ENCODE measurements at regions not wholly inside any gene's neighbourhood (a gene's known extent, or its start where the extent isn't known, plus 50 kb on each side); places are given as distances from the start of the nearest gene placed in this dataset.
"Not testable (repeated sequence)": the region's sequence is repeated elsewhere in the genome, so short reads cannot be mapped to it uniquely, and the experiment has no call there.

DNA sequence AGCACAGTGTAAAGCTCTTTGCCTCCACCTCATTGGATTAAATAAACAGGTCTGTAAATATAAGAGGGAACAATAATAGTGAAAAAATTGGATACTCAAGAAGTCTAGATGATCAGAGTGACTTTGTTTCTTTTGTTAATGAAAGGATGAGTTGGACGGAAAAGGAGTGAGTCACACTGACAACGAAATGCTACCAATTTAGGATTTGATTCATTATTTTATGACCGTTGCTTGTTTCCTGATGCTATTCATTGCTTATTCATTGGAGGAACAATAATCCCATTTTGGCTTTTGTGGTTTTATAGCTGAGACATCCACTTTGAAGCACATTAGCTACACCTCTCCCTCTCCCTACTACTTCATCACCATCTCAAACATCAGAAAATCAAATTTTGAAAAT is 74.4 kb upstream of the DYNLT3 start:
- Mint-ChIP-seq H3K27me3 (ENCODE audit: low read depth in 2 of 2) (peaks cover 0 to 46% of the 10 kb centered on the region in 2 donors), H3K4me3 (no peak overlapping the region), H3K9me3 (no peaks in the 10 kb centered on the region), H3K27ac (no peak overlapping the region), H3K36me3 (no peaks in the 10 kb centered on the region), H3K4me1 (no peaks in the 10 kb centered on the region)
- Histone ChIP-seq H3K36me3 (ENCODE audit: control insufficient read depth, insufficient read depth, low read length) (no peaks in the 10 kb centered on the region), H3K4me3 (ENCODE audit: low read length) (no peak overlapping the region), H3K9me3 (ENCODE audit: control insufficient read depth, insufficient read depth, low read length) (no peaks in the 10 kb centered on the region), H3K4me1 (ENCODE audit: control insufficient read depth, insufficient read depth, low read length) (no peaks in the 10 kb centered on the region), H3K27ac (ENCODE audit: low read length) (no peak overlapping the region), H3K27me3 (ENCODE audit: control insufficient read depth, insufficient read depth, low read length) (no peaks in the 10 kb centered on the region)
- TF ChIP-seq, protein P1, sequence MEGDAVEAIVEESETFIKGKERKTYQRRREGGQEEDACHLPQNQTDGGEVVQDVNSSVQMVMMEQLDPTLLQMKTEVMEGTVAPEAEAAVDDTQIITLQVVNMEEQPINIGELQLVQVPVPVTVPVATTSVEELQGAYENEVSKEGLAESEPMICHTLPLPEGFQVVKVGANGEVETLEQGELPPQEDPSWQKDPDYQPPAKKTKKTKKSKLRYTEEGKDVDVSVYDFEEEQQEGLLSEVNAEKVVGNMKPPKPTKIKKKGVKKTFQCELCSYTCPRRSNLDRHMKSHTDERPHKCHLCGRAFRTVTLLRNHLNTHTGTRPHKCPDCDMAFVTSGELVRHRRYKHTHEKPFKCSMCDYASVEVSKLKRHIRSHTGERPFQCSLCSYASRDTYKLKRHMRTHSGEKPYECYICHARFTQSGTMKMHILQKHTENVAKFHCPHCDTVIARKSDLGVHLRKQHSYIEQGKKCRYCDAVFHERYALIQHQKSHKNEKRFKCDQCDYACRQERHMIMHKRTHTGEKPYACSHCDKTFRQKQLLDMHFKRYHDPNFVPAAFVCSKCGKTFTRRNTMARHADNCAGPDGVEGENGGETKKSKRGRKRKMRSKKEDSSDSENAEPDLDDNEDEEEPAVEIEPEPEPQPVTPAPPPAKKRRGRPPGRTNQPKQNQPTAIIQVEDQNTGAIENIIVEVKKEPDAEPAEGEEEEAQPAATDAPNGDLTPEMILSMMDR (IDR thresholded peaks at IDR 0.05): no peak
- ATAC-seq (no peak), DNase-seq (no peak)
- intact Hi-C loops (cut with micrococcal nuclease): no loop called here
- WGBS (ENCODE audit: insufficient coverage): 19% methylated on average over 3 of the region's 3 CpGs

DNA sequence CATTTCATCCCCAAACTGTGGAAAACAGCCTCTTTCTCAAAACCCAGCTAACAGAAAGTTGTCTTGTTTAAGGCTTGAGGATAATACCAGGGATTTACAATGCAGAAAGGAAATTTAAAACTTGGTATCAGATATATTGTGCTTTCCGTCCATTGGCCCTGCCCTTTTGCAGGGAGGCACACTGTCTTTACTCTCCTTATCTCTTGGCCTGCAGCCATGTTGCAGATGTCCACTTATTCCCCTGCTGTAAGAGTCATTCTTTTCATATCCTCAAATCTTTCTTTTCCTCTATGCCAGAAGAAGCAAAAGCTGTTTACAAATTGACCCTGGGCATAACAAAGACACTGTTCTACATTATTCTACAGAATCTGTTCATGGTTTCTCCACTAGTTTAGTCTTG is 75.6 kb upstream of the DYNLT3 start:
- Histone ChIP-seq H3K4me3 (ENCODE audit: low read length) (no peak overlapping the region), H3K27me3 (ENCODE audit: control insufficient read depth, insufficient read depth, low read length) (no peaks in the 10 kb centered on the region), H3K9me3 (ENCODE audit: control insufficient read depth, insufficient read depth, low read length) (no peaks in the 10 kb centered on the region), H3K27ac (ENCODE audit: low read length) (no peak overlapping the region), H3K4me1 (ENCODE audit: control insufficient read depth, insufficient read depth, low read length) (no peaks in the 10 kb centered on the region), H3K36me3 (ENCODE audit: control insufficient read depth, insufficient read depth, low read length) (no peaks in the 10 kb centered on the region)
- H3K27ac Mint-ChIP-seq: no peak overlapping the region
- no peaks in the 10 kb centered on the region for H3K36me3 Mint-ChIP-seq
- TF ChIP-seq, protein P1 (IDR thresholded peaks at IDR 0.05): no peak
- WGBS (ENCODE audit: insufficient coverage): 91% methylated on average over 1 of the region's 1 CpG
- H3K4me1 Mint-ChIP-seq: no peaks in the 10 kb centered on the region
- intact Hi-C loops (cut with micrococcal nuclease): no loop called here
- no peaks in the 10 kb centered on the region for H3K9me3 Mint-ChIP-seq
- peaks cover 0 to 43% of the 10 kb centered on the region in 2 donors for H3K27me3 Mint-ChIP-seq (ENCODE audit: low read depth in 2 of 2)
- no peak overlapping the region for H3K4me3 Mint-ChIP-seq
- DNase-seq (no peak), ATAC-seq (no peak)

DNA sequence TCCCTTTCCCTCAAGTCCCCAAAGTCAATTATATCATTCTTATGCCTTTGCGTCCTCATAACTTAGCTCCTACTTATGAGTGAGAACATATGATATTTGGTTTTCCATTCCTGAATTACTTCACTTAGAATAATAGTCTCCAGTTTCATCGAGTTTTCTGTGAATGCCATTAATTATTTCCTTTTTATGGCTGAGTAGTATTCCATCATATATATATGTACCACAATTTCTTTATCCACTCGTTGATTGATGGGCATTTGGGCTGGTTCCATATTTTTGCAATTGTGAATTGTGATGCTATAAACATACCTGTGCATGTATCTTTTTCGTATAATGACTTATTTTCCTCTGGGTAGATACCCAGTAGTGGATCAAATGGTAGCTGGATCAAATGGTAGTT is 78.4 kb upstream of the DYNLT3 start:
- not testable (repeated sequence) for H3K27me3 ChIP-seq (ENCODE audit: control insufficient read depth, insufficient read depth, low read length); H3K4me1 ChIP-seq (ENCODE audit: control insufficient read depth, insufficient read depth, low read length); H3K9me3 Mint-ChIP-seq; H3K4me3 Mint-ChIP-seq; H3K36me3 Mint-ChIP-seq; H3K4me1 Mint-ChIP-seq; H3K27ac Mint-ChIP-seq; ATAC-seq; DNase-seq; H3K36me3 ChIP-seq (ENCODE audit: control insufficient read depth, insufficient read depth, low read length); H3K4me3 ChIP-seq (ENCODE audit: low read length); H3K27ac ChIP-seq (ENCODE audit: low read length); H3K9me3 ChIP-seq (ENCODE audit: control insufficient read depth, insufficient read depth, low read length)
- peaks cover 0 to 30% of the 10 kb centered on the region in 2 donors for H3K27me3 Mint-ChIP-seq (ENCODE audit: low read depth in 2 of 2)
- WGBS (ENCODE audit: insufficient coverage): 86% methylated on average over 1 of the region's 4 CpGs
- intact Hi-C loops (cut with micrococcal nuclease): loop anchor here (2.0 kb wide), 1 partner anchor 241 kb away; no protein-coding TSS in a partner anchor

DNA sequence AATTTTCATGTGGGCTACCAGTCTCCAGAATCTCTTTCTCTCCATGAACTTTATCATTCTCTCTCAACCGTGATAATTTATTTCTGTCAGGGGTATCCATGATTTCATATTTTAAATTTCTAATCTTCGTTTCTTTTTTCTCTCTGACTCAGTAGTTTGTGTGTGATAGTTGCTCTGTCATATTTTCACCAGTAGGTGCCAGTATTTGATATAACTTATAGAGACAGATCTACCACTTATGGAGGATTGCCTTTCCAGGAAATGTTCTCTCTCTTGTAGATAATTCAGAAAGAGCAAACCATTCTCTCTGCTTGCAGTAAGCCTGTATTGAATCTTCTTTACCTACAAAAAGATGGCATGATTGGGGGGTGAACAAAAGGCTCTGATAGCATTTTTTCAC is 79.3 kb upstream of the DYNLT3 start:
- H3K36me3 Mint-ChIP-seq: no peaks in the 10 kb centered on the region
- H3K4me3 Mint-ChIP-seq: no peak overlapping the region
- intact Hi-C loops (cut with micrococcal nuclease): loop anchor here (2.0 kb wide), 1 partner anchor 240 kb away; no protein-coding TSS in a partner anchor
- Histone ChIP-seq H3K4me1 (ENCODE audit: control insufficient read depth, insufficient read depth, low read length) (no peaks in the 10 kb centered on the region), H3K27ac (ENCODE audit: low read length) (no peak overlapping the region), H3K27me3 (ENCODE audit: control insufficient read depth, insufficient read depth, low read length) (no peaks in the 10 kb centered on the region), H3K4me3 (ENCODE audit: low read length) (no peak overlapping the region), H3K36me3 (ENCODE audit: control insufficient read depth, insufficient read depth, low read length) (no peaks in the 10 kb centered on the region), H3K9me3 (ENCODE audit: control insufficient read depth, insufficient read depth, low read length) (no peaks in the 10 kb centered on the region)
- DNase-seq (peak in 1 of 2 donors; percentile 37), ATAC-seq (peak in 2 of 3 donors; percentile 36 to 48)
- peaks cover 0 to 21% of the 10 kb centered on the region in 2 donors for H3K27me3 Mint-ChIP-seq (ENCODE audit: low read depth in 2 of 2)
- no peaks in the 10 kb centered on the region for H3K9me3 Mint-ChIP-seq
- no peak overlapping the region for H3K27ac Mint-ChIP-seq
- no CpG with 5 or more reads among the region's 2 CpGs for WGBS (ENCODE audit: insufficient coverage)
- TF ChIP-seq, protein P1 (IDR thresholded peaks at IDR 0.05): peak; percentile 22
- H3K4me1 Mint-ChIP-seq: no peaks in the 10 kb centered on the region

All from natural killer cell (primary cell).